ENCODE measurements at regions not wholly inside any gene's neighbourhood (a gene's known extent, or its start where the extent isn't known, plus 50 kb on each side); places are given as distances from the start of the nearest gene placed in this dataset.
"Not testable (repeated sequence)": the region's sequence is repeated elsewhere in the genome, so short reads cannot be mapped to it uniquely, and the experiment has no call there.

DNA sequence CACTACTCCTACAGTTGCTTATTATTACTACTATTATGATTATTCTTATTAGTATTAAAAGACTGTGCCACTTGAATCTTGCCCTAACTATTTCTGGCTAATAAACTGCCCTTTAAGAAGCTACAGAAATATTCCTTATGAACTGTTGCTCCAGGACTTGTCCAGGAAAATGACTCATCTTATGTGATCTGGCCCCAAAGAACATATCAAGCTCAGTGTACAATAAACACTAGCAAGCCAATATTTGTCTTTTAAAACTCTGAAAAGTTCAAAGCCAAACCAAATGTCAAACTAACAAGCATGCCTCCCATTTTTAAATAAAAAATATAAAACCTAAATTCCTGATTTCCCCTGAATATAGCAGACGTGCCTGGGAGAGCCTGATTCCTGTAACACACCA lies 88.7 kb upstream of the SIM2 start:
- Histone ChIP-seq H3K4me3 (ENCODE audit: low read length in 2 of 2) (no peak overlapping the region), H3K4me1 (ENCODE audit: control insufficient read depth in 1 of 2, insufficient read depth in 2 of 2, low read length in 2 of 2) (no peaks in the 10 kb centered on the region), H3K27me3 (ENCODE audit: control insufficient read depth in 1 of 2, insufficient read depth in 2 of 2, low read length in 1 of 2) (peaks cover 0 to 3% of the 10 kb centered on the region in 2 donors), H3K36me3 (ENCODE audit: control insufficient read depth in 1 of 2, insufficient read depth in 2 of 2, low read length in 1 of 2) (no peaks in the 10 kb centered on the region), H3K27ac (ENCODE audit: low read depth in 1 of 2, low read length in 2 of 2) (no peak overlapping the region), H3K9me3 (ENCODE audit: control insufficient read depth, low read length) (peaks cover 9% of the 10 kb centered on the region)
- WGBS, 2 donors, result 14 to 20% methylated on average over 1 of the region's 1 CpG
- intact Hi-C loops (cut with DNase I), result no loop called here
- DNase-seq (no peak), ATAC-seq (ENCODE audit: low FRiP score) (no peak)

DNA sequence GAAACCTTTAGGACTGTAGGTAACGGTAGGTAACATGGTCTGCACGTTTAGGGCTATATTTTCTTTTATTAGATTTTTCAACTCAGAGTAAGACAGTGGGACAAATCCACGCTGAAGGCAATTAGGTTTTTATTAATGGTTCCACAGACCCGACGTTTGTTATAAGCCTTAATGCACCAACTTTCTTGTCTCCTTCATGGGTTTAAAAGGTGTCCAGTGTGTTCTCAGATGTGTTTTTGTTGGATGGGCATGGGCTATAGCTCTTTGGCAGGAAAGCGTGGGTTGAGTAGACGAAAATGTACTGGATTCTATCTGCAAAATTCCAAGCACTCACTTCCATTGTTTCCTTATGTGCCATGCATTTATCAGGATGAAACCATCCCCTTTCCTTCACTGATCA lies 88.0 kb upstream of the SIM2 start:
- Histone ChIP-seq H3K27me3 (ENCODE audit: control insufficient read depth in 1 of 2, insufficient read depth in 2 of 2, low read length in 1 of 2) (peaks cover 0 to 3% of the 10 kb centered on the region in 2 donors), H3K9me3 (ENCODE audit: control insufficient read depth, low read length) (peaks cover 9% of the 10 kb centered on the region), H3K4me1 (ENCODE audit: control insufficient read depth in 1 of 2, insufficient read depth in 2 of 2, low read length in 2 of 2) (no peaks in the 10 kb centered on the region), H3K36me3 (ENCODE audit: control insufficient read depth in 1 of 2, insufficient read depth in 2 of 2, low read length in 1 of 2) (no peaks in the 10 kb centered on the region), H3K27ac (ENCODE audit: low read depth in 1 of 2, low read length in 2 of 2) (no peak overlapping the region), H3K4me3 (ENCODE audit: low read length in 2 of 2) (no peak overlapping the region)
- intact Hi-C loops (cut with DNase I), result no loop called here
- DNase-seq, result no peak
- ATAC-seq (ENCODE audit: low FRiP score), result no peak
- WGBS, 2 donors, result 45 to 48% methylated on average over 7 of the region's 7 CpGs

DNA sequence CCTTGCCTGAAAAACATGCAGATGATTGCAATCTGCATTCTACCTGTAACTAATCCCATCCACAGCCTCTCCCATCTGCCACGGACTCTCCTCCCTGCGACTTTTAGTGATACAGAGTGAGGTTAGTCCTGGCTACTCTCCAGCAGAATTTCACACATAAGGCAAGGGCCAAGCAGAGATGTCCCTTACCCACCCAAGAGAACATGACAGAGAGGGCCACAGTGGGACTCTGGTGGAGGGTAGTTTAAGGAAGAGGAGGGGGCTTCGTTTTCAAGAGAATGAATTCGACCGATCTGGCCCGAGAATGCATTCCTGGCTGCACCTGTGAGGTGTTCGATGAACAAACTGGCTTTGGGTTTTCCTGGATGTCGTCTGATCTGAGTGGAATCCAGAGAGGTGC lies 87.5 kb upstream of the SIM2 start:
- intact Hi-C loops (cut with DNase I), result no loop called here
- H3K4me1 ChIP-seq (ENCODE audit: control insufficient read depth in 1 of 2, insufficient read depth in 2 of 2, low read length in 2 of 2), result no peaks in the 10 kb centered on the region
- H3K4me3 ChIP-seq (ENCODE audit: low read length in 2 of 2), result no peak overlapping the region
- 83 to 84% methylated on average over 8 of the region's 8 CpGs for WGBS, 2 donors
- DNase-seq, result no peak
- H3K9me3 ChIP-seq (ENCODE audit: control insufficient read depth, low read length), result peaks cover 9% of the 10 kb centered on the region
- no peak overlapping the region for H3K27ac ChIP-seq (ENCODE audit: low read depth in 1 of 2, low read length in 2 of 2)
- peaks cover 0 to 3% of the 10 kb centered on the region in 2 donors for H3K27me3 ChIP-seq (ENCODE audit: control insufficient read depth in 1 of 2, insufficient read depth in 2 of 2, low read length in 1 of 2)
- ATAC-seq (ENCODE audit: low FRiP score), result no peak
- no peaks in the 10 kb centered on the region for H3K36me3 ChIP-seq (ENCODE audit: control insufficient read depth in 1 of 2, insufficient read depth in 2 of 2, low read length in 1 of 2)

DNA sequence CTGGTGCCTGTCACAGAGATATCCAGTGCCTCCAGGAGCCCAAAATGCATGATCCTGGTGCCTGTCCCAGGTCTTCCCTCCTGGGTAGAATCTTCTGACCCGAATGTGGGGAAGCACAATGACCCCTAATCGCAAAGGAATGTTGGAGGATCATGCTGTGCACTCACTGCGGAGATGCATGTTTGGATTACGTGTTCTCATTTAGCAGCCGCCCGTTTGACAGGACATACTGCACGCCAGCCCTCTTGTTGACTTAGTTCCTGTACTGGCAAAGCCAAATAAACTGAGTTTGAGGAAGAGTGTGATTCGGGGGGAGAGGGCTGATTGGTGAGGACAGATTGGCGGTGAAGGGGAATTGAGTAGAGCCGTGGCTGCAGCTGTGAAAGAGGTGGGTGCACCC lies 85.9 kb upstream of the SIM2 start:
- Histone ChIP-seq H3K9me3 (ENCODE audit: control insufficient read depth, low read length) (peaks cover 10% of the 10 kb centered on the region), H3K36me3 (ENCODE audit: control insufficient read depth in 1 of 2, insufficient read depth in 2 of 2, low read length in 1 of 2) (no peaks in the 10 kb centered on the region), H3K27me3 (ENCODE audit: control insufficient read depth in 1 of 2, insufficient read depth in 2 of 2, low read length in 1 of 2) (peaks cover 0 to 3% of the 10 kb centered on the region in 2 donors), H3K4me1 (ENCODE audit: control insufficient read depth in 1 of 2, insufficient read depth in 2 of 2, low read length in 2 of 2) (no peaks in the 10 kb centered on the region), H3K4me3 (ENCODE audit: low read length in 2 of 2) (no peak overlapping the region), H3K27ac (ENCODE audit: low read depth in 1 of 2, low read length in 2 of 2) (no peak overlapping the region)
- WGBS, 2 donors, result 5 to 22% methylated on average over 10 of the region's 10 CpGs
- intact Hi-C loops (cut with DNase I), result no loop called here
- DNase-seq (no peak), ATAC-seq (ENCODE audit: low FRiP score) (no peak)

DNA sequence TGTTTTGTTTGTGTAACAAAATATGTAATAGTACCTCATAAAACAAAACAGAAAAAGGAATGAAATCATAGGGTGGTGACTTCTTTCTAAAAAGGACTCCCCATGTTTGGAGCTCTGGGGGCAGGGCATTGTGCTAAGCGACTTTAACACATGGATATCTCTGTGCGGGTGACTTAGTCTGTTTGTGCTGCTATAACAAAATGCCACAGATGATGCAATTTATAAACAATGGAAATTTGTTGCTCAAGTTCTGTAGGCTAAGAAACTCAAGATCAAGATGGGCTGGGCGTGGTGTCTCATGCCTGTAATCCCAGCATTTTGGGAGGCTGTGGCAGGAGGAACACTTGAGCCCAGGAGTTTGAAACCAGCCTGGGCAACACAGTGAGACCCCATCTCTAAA lies 85.4 kb upstream of the SIM2 start:
- Histone ChIP-seq H3K27me3 (ENCODE audit: control insufficient read depth in 1 of 2, insufficient read depth in 2 of 2, low read length in 1 of 2) (peaks cover 0 to 3% of the 10 kb centered on the region in 2 donors), H3K27ac (ENCODE audit: low read depth in 1 of 2, low read length in 2 of 2) (no peak overlapping the region), H3K36me3 (ENCODE audit: control insufficient read depth in 1 of 2, insufficient read depth in 2 of 2, low read length in 1 of 2) (no peaks in the 10 kb centered on the region), H3K4me3 (ENCODE audit: low read length in 2 of 2) (no peak overlapping the region), H3K9me3 (ENCODE audit: control insufficient read depth, low read length) (peaks cover 10% of the 10 kb centered on the region), H3K4me1 (ENCODE audit: control insufficient read depth in 1 of 2, insufficient read depth in 2 of 2, low read length in 2 of 2) (no peaks in the 10 kb centered on the region)
- intact Hi-C loops (cut with DNase I), result no loop called here
- WGBS, 2 donors, result 84 to 85% methylated on average over 3 of the region's 3 CpGs
- DNase-seq (no peak), ATAC-seq (ENCODE audit: low FRiP score) (no peak)

DNA sequence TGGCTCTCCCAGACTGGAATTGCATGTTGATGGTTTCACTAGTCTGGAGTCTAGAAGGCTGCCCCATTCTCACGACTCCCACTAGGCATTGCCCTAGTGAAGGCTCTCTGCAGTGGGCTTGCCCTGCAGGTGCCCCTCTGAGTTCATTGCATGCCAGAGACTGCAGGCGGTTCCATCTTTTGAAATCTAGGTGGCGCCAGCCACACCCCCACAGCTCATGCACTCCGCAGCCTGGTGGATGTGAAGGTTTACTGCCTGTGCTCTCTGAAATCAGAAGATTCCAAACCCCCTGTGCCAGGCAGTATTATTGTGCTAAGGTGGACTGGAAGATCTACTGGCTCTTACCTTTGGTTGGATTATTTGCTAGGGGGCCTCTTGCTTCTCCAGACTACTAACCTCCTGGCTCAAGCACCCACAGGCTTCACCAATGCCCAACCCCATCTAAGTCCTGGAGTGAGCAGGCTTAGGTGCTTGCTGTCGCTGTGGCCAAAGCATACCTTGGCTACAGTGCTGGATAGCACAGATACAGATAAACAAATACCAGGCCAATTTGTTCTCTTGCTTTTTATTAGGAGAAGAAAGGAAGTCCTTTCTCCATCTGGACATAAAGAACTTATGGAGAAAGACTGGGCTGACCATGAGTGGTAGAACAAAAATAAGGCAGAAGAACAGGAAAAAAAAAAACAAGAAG lies 83.5 kb upstream of the SIM2 start:
- Histone ChIP-seq H3K9me3 (ENCODE audit: control insufficient read depth, low read length) (peaks cover 8% of the 10 kb centered on the region), H3K36me3 (ENCODE audit: control insufficient read depth in 1 of 2, insufficient read depth in 2 of 2, low read length in 1 of 2) (no peaks in the 10 kb centered on the region), H3K27me3 (ENCODE audit: control insufficient read depth in 1 of 2, insufficient read depth in 2 of 2, low read length in 1 of 2) (peaks cover 0 to 3% of the 10 kb centered on the region in 2 donors), H3K27ac (ENCODE audit: low read depth in 1 of 2, low read length in 2 of 2) (no peak overlapping the region), H3K4me1 (ENCODE audit: control insufficient read depth in 1 of 2, insufficient read depth in 2 of 2, low read length in 2 of 2) (no peaks in the 10 kb centered on the region), H3K4me3 (ENCODE audit: low read length in 2 of 2) (no peak overlapping the region)
- intact Hi-C loops (cut with DNase I), result no loop called here
- ATAC-seq (ENCODE audit: low FRiP score) (no peak), DNase-seq (no peak)
- WGBS, 2 donors, result 82 to 89% methylated on average over 5 of the region's 5 CpGs

DNA sequence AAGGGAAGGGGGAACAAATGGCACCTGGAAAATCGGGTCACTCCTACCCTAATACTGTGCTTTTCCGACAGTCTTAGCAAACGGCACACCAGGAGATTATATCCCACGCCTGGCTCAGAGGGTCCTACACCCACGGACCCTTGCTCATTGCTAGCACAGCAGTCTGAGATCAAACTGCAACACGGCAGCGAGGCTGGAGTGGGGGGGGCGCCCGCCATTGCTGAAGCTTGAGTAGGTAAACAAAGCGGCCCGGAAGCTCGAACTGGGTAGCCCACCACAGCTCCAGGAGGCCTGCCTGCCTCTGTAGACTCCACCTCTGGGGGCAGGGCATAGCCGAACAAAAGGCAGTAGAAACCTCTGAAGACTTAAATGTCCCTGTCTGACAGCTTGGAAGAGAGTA lies 82.1 kb upstream of the SIM2 start:
- intact Hi-C loops (cut with DNase I); H3K36me3 ChIP-seq (ENCODE audit: control insufficient read depth in 1 of 2, insufficient read depth in 2 of 2, low read length in 1 of 2); DNase-seq; H3K27me3 ChIP-seq (ENCODE audit: control insufficient read depth in 1 of 2, insufficient read depth in 2 of 2, low read length in 1 of 2); H3K9me3 ChIP-seq (ENCODE audit: control insufficient read depth, low read length); H3K4me1 ChIP-seq (ENCODE audit: control insufficient read depth in 1 of 2, insufficient read depth in 2 of 2, low read length in 2 of 2); H3K27ac ChIP-seq (ENCODE audit: low read depth in 1 of 2, low read length in 2 of 2); ATAC-seq (ENCODE audit: low FRiP score); H3K4me3 ChIP-seq (ENCODE audit: low read length in 2 of 2): not testable (repeated sequence)
- WGBS, 2 donors, result 89% methylated on average over 13 of the region's 13 CpGs

DNA sequence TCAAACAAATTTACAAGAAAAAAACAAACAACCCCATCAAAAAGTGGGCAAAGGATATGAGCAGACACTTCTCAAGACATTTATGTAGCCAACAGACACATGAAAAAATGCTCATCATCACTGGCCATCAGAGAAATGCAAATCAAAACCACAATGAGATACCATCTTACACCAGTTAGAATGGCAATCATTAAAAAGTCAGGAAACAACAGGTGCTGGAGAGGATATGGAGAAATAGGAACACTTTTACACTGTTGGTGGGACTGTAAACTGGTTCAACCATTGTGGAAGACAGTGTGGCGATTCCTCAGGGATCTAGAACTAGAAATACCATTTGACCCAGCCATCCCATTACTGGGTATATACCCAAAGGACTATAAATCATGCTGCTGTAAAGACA lies 77.1 kb upstream of the SIM2 start:
- DNase-seq; intact Hi-C loops (cut with DNase I); ATAC-seq (ENCODE audit: low FRiP score); H3K4me3 ChIP-seq (ENCODE audit: low read length in 2 of 2); H3K27me3 ChIP-seq (ENCODE audit: control insufficient read depth in 1 of 2, insufficient read depth in 2 of 2, low read length in 1 of 2); H3K36me3 ChIP-seq (ENCODE audit: control insufficient read depth in 1 of 2, insufficient read depth in 2 of 2, low read length in 1 of 2); H3K9me3 ChIP-seq (ENCODE audit: control insufficient read depth, low read length); H3K27ac ChIP-seq (ENCODE audit: low read depth in 1 of 2, low read length in 2 of 2); H3K4me1 ChIP-seq (ENCODE audit: control insufficient read depth in 1 of 2, insufficient read depth in 2 of 2, low read length in 2 of 2): not testable (repeated sequence)
- WGBS, 2 donors, result 58% methylated on average over 1 of the region's 1 CpG; no CpG with 5 or more reads in 1 of the 2 donors

DNA sequence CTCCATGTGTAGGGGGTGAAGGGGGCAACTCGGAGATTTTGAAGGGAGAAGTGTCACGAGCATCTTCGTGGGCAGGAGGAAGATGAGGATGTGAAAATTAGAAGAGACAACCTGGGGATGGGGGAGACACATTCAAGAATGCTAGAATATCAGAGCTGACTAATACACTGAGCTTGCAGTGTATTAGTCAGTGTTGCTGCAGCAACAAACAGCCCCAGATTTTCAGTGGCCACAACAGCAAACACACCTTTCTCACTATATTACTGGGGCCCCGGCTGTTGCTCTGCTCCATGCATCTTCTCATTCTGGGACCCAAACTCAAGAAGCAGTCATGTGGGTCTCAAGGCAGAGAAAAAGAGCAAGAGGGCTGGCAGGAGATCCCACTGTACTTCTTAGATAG lies 74.8 kb upstream of the SIM2 start:
- 91 to 92% methylated on average over 4 of the region's 4 CpGs for WGBS, 2 donors
- Histone ChIP-seq H3K27ac (ENCODE audit: low read depth in 1 of 2, low read length in 2 of 2) (no peak overlapping the region), H3K27me3 (ENCODE audit: control insufficient read depth in 1 of 2, insufficient read depth in 2 of 2, low read length in 1 of 2) (no peaks in the 10 kb centered on the region), H3K36me3 (ENCODE audit: control insufficient read depth in 1 of 2, insufficient read depth in 2 of 2, low read length in 1 of 2) (no peaks in the 10 kb centered on the region), H3K9me3 (ENCODE audit: control insufficient read depth, low read length) (peaks cover 3% of the 10 kb centered on the region), H3K4me1 (ENCODE audit: control insufficient read depth in 1 of 2, insufficient read depth in 2 of 2, low read length in 2 of 2) (no peaks in the 10 kb centered on the region), H3K4me3 (ENCODE audit: low read length in 2 of 2) (no peak overlapping the region)
- no peak for DNase-seq
- no peak for ATAC-seq (ENCODE audit: low FRiP score)
- intact Hi-C loops (cut with DNase I), result no loop called here

Data from aorta (tissue), 5 donors.